NCI-H187 treated with DMSO at 0.1 percent for 48 hours (cell line): ENCODE measurements at regions not wholly inside any gene's neighbourhood (a gene's known extent, or its start where the extent isn't known, plus 50 kb on each side); places are given as distances from the start of the nearest gene placed in this dataset.
A peak's percentile ranks its signal among the peaks of the same experiment; 100 is the strongest.

Experiments
- DNase-seq: peaks from one replicate; lab custom pipeline; 2025; lab: John Stamatoyannopoulos, UW

- peak; percentile 12 for DNase-seq
Measured at GRCh38 chr10:91137822-91138221, 82.6 kb upstream of the PCGF5 start.

GRCh38 chr10:91140995-91141549 is 79.4 kb upstream of the PCGF5 start:
- no peak for DNase-seq

GRCh38 chr10:91144961-91145360 is 75.5 kb upstream of the PCGF5 start:
- DNase-seq = no peak

- no peak for DNase-seq
Measured at GRCh38 chr10:91146146-91146545, 74.3 kb upstream of the PCGF5 start.

- no peak for DNase-seq
Measured at GRCh38 chr10:91149550-91149949, 70.9 kb upstream of the PCGF5 start.

- DNase-seq = no peak
Measured at GRCh38 chr10:91150631-91151030, 69.8 kb upstream of the PCGF5 start.

GRCh38 chr10:91153508-91153907 is 67.0 kb upstream of the PCGF5 start:
- DNase-seq = no peak

- DNase-seq = no peak
Measured at GRCh38 chr10:91154842-91155241, 65.6 kb upstream of the PCGF5 start.

- DNase-seq = no peak
Measured at GRCh38 chr10:91156196-91156595, 64.3 kb upstream of the PCGF5 start.

- DNase-seq = no peak
Measured at GRCh38 chr10:91159254-91159783, 61.1 kb upstream of the PCGF5 start.

- DNase-seq = no peak
Measured at GRCh38 chr10:91162050-91162494, 58.4 kb upstream of the PCGF5 start.

GRCh38 chr10:91162495-91163268 is 57.8 kb upstream of the PCGF5 start:
- DNase-seq = no peak

GRCh38 chr10:91163269-91163868 is 57.1 kb upstream of the PCGF5 start:
- no peak for DNase-seq

- no peak for DNase-seq
Measured at GRCh38 chr10:91163869-91164474, 56.5 kb upstream of the PCGF5 start.

- DNase-seq = no peak
Measured at GRCh38 chr10:91164520-91165065, 55.9 kb upstream of the PCGF5 start.

- DNase-seq = no peak
Measured at GRCh38 chr10:91167406-91167805, 53.1 kb upstream of the PCGF5 start.

- no peak for DNase-seq
Measured at GRCh38 chr10:91170418-91170817, 50.0 kb upstream of the PCGF5 start.
